CD1c-positive myeloid dendritic cell (primary cell): ENCODE measurements at regions not wholly inside any gene's neighbourhood (a gene's known extent, or its start where the extent isn't known, plus 50 kb on each side); places are given as distances from the start of the nearest gene placed in this dataset.
"Not testable (repeated sequence)": the region's sequence is repeated elsewhere in the genome, so short reads cannot be mapped to it uniquely, and the experiment has no call there.

ENCODE experiments used
- DNase-seq: peaks from one replicate; pipeline ENCODE4 v3.0.0-alpha.2; 2016; ENCODE audit errors: extremely low spot score

DNA sequence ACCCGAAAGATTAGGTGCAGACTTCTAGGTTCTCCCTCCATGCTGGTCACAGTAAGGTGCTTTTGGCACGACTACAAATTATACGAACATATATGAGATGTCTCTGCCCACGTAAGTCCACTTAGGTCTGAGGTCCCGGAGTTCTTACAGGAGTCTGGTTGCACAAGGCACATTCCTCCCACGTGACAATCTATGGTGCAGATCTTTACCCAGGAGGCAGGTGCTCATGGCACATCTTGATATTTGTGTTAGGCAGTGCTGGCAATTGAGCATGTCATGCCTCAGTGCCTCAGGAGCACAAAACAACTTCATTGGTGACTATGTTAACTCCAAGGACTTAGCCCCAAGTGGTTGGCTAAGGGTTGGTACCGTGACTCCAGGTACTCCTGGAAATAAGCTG, 92.0 kb upstream of the AMN1 start:
- no peak for DNase-seq

DNA sequence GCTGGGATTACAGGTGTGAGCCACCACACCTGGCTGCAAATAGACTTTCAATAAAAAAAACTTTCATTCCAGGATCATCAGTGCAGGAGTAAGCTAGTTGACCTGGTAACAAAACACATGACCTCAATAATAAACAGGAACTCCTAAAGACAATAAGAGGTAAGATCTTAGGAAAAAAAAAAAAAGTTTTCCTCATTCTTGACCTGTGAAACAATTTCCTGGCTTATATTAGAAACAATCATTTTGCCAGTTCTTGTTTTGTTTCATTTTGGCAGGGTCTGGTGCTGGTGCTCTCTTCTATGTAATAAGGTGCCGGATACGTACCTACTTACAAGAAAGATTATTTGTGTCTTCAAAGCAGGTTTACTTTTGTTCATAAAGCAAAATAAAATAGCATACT, 90.6 kb upstream of the AMN1 start:
- DNase-seq, result no peak

DNA sequence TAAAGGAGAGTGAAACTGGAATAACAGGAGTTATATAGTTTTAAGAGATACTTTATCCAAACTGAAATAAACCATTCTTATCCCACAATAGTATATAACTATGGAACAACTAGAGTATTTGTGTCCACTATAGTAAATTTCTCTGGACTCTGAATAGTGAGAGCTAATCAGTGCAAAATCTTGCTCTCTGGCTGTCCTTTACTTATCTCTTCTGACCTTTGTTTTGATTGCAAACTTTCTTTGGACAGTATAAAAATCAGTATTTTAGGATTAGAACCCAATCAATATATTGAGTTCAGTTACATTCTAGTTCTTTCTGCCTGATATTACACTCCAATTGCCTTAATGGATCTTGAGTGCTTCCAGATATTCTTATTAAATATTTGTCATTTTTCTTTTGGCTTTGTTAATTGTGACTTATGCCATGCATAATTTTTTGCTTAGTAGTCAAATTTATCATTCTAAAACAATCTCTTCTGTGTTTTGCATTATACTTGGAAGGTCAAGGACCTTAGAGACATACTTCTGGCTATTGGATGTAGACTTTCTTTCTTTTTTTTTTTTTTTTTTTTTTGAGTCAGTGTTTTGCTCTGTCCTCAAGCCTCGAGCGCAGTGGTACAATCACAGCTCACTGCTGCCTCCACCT, 89.9 kb upstream of the AMN1 start:
- DNase-seq, result no peak

DNA sequence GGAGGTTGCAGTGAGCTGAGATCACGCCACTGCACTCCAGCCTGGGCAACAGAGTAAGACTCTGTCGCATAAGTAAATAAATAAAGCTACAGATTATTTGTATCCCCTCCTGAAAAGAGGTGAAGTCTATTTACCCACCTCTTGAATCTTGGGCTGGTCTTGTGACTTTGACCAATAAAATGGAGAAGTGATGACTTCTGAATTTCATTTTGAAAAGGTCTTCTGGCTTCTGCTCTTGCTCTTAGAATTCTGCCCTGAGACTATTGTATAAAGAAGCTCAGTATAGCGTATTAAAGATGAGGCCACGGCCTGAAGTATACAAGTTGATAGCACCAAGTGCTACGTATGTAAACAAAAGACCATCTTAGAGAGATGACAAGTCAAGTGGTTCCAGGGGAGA, 88.3 kb upstream of the AMN1 start:
- peak; percentile 18 for DNase-seq

DNA sequence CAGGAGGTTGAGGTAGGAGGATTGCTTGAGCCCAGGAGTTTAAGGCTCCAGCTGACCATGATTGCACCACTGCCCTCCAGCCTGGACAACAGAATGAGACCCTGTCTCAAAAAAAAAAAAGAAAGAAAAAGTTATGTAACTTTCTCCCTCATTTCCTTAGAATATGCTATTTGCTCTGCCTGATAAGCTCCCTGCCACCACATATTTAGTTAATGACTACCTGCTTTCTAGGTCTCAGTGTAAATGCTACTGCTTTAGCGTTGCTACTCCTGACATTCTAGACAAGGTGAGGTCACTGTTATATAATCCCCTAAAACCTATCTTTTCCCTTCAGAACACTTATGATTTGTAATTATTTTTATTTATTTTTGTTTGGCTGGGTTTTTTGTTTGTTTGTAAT, 86.3 kb upstream of the AMN1 start:
- DNase-seq, result no peak

DNA sequence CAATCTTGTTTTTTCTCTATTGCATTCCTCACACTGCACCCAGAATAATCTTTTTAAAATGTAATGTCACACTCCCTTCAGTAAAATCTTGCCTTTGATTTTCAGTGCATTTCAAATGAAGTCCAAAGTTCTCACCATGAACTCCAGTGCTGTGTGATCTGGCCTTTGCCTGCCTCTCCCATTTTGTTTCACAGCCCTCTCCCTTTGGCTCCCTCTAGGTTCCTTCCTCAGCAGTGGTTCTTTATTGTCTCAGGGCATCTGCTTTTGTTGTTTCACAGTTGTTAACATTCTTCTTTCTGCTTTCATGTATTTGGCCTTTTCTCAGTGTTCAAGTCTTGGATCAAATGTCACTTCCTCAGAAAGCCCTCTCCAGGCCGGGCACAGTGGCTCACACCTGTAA, 84.5 kb upstream of the AMN1 start:
- no peak for DNase-seq

DNA sequence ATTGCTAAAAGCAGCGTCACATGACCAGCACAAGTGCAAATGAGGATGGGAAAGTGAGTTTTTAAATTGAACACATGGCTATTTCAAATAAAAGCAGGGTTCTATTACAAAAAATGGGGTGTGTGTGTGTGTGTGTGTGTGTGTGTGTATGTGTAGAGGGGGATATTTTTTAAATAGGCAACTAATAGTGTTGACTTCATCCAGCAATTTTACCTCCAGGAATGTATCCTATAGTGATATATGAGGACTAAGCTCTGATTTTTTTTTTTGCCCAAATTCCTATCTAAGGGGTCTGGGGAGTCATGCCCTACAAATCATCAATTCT, 78.9 kb upstream of the AMN1 start:
- no peak for DNase-seq

DNA sequence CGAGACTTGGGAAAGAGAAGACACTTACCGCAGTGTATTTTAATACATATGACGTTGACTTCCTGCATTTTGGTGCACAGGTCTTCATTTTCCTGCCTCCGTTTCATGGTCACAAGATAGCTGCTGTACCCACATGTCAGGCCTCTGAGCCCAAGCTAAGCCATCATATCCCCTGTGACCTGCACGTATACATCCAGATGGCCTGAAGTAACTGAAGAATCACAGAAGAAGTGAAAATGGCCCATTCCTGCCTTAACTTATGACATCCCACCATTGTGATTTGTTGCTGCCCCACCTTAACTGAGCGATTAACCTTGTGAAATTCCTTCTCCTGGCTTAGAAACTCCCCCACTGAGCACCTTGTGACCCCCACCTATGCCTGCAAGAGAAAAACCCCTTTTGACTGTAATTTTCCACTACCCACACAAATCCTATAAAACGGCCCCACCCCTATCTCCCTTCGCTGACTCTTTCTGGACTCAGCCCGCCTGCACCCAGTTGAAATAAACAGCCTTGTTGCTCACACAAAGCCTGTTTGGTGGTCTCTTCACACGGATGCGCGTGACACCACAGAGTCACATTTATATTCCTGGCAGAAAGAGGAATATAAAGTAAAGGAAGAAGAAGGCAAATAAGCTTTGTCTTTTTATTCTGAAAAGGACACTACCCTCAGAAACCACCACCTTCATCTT, 78.4 kb upstream of the AMN1 start:
- not testable (repeated sequence) for DNase-seq

DNA sequence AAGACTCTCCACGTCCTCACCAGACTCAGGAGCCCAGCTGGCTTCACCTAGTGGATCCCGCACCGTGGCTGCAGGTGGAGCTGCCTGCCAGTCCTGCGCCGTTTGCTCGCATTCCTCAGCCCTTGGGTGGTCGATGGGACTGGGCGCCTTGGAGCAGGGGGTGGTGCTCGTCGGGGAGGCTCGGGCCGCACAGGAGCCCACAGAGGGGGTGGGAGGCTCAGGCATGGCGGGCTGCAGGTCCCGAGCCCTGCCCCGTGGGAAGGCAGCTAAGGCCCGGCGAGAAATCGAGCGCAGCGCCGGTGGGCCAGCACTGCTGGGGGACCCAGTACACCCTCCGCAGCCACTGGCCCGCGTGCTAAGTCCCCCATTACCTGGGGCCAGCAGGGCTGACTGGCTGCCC, 76.9 kb upstream of the AMN1 start:
- not testable (repeated sequence) for DNase-seq

DNA sequence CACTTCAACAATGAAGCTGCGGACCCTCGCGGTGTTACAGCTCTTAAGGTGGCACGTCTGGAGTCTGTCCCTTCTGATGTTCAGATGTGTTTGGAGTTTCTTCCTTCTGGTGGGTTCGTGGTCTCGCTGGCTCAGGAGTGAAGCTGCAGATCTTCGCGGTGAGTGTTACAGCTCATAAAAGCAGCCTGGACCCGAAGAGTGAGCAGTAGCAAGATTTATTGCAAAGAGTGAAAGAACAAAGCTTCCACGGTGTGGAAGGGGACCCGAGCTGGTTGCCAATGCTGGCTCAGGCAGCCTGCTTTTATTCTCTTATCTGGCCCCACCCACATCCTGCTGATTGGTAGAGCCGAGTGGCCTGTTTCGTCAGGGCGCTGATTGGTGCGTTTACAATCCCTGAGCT, 75.9 kb upstream of the AMN1 start:
- not testable (repeated sequence) for DNase-seq

DNA sequence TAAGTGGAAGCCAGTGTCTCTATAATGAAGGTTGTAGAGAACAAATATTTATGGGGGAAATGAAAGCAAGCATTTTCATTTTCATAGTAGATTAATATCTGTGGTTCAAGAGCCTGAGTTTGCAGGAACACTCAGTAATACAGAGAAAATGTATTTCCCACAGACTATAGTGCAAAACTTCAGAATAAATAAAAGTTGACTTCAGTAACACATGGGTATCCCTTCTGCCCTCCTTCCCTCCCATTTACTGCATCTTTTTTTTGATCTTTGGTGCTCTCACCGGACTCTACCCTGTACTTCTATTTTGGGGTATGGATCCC, 75.3 kb upstream of the AMN1 start:
- no peak for DNase-seq

DNA sequence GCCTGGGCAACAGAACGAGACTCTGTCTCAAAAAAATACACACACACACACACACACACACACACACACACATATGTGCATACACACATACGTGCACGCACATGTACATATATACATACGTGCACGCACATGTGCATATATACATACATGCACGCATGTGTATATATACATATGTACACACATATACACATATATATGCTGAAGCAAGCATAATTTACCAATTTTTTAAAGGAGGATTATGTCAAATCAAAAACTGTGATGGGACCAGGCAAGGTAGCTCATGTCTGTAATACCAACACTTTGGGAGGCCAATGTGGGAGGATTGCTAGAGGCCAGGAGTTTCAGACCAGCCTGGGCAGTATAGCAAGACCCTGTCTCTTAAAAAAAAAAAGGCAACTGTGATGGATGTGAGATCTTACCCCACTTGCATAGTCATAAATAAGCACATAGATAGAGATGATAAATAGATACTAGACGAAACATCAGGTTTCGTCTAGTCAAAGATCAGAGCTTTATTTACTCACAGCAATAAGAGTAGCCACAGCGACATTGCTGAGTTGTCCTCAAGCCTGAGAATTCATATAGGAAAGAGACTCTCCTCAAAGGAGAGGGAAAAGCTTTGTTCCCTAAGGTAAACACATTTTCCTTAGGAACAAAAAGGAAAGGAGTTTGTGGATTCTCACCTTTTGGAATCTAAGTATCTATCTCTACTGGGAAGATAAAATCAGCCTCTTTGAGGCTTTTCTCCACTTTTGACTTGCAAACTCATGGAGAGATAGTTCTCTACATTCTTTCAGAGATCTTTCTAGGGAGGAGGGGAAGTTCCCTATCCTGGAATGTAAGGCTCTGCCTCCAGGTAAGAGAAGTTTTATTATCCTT, 74.7 kb upstream of the AMN1 start:
- DNase-seq, result no peak

DNA sequence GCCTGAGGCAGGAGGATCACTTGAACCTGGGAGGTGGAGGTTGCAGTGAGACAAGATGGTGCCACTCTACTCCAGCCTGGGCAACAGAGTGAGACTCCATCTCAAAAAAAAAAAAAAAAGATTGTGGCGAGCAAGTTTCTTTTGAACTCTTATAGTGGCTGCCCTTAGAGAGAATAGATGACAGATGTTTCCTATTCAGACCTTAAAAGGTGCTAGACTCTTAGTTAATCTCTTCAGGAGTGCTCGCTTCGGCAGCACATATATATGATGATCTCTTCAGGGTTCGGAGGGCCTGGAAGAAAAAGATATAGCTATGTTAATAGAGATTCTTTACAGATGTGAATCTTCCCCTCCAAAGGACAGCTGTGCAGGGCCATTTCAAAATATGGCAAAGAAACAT, 73.1 kb upstream of the AMN1 start:
- no peak for DNase-seq

DNA sequence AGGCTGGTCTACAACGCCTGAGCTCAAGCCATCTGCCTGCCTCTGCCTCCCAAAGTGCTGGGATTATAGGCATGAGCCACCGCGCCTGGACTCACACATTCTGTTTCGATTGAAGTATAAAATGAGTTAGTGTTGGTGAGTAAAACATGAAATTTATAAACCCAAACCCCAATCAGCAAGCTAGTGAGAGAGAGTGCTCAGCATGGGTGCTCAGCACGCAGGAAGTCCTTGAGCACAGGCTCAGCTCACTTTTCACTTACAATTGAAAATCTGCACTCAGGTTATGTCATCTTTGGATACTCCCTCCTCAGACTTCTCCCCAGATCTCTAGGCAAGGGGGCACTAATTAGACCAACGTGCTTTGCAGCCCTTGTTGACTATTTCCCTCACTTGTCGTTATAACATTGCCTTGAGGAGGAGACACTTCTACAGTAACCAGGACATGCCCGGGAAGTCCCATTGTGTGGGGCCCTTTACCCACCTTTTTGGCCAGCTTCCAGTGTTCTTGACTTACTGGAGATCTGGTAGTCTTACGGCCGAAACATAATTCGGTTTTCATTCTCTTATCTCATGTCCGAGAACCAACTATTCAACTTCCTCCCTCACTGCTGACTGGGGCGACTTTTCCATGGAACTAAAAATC, 68.5 kb upstream of the AMN1 start:
- no peak for DNase-seq

DNA sequence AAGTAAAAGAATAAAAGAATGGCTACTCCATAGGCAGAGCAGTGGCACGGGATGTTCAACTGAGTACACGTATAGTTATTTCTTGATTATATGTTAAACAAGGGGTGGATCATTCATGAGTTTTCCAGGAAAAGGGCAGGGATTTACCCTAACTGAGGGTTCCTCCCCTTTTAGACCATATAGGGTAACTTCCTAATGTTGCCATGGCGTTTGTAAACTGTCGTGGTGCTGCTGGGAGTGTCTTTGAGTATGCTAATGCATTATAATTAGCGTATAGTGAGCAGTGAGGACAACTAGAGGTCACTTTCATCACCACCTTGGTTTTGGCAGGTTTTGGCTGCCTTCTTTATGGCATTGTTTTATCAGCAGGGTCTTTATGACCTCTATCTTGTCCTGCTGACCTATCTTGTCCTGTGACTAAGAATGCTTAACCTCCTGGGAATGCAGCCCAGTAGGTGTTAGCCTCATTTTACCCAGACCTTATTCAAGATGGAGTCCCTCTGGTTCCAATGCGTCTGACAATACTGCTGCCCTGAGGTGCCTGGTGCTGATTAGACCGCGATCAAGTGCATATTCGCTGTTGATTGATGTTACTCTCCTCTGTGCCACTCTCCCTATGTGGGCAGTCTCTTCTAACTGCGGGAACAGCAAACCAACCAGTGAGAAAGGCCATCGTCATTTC, 67.6 kb upstream of the AMN1 start:
- no peak for DNase-seq

DNA sequence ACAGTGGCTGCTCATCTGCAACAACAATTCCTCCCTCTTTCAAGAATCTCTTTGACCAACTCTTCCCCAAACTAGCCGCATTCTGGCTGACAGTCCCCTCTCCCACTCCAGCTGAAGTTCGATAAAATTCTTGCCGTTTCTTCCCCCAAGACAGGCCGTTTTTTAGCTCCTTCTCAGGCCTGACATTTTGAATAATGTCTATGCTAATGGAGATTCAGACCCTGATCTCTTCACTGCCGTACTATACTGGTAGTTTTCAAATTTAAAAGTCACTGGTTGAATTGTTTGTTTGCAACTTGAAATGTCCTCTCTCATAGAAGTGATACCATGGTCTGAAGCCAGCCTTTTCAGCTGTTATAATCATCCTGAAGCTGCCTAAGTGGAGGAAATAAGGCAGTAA, 65.9 kb upstream of the AMN1 start:
- no peak for DNase-seq

DNA sequence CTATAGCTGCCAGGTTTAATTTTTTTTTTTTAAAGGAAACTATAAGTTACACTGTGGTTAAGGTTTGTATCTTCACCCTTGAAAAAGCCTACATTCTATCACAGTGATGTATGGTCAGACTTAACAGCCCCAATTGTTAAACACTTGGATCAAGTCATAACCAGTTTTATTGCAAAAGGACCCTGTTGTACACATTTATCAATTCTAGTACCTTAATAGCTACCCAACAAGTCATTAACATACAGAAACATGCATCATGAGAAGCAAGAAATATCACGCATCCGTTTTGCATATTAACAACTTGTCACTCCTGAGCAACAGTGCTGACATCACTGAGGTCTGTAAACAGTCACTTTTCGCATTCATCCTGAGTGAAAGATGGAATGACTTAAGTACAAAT, 62.4 kb upstream of the AMN1 start:
- DNase-seq, result not testable (repeated sequence)

DNA sequence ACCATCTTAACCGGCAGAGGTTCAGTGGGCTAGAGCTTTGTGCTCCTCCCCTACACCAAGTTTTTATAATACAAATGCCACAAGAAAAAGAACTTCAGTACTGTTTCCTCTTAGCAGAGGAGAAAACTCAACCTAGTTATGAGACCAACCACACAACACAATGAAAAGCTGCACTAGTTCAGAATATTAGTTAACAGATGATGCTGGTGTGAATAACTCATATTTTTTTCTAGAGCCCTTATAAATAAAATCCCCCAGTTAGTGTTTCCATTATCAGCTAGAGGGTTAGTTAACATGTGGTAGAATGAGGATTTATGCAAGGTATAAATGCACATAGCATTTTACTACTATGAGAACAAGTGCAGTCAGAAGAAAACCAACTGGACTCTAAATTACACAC, 61.9 kb upstream of the AMN1 start:
- DNase-seq, result no peak

DNA sequence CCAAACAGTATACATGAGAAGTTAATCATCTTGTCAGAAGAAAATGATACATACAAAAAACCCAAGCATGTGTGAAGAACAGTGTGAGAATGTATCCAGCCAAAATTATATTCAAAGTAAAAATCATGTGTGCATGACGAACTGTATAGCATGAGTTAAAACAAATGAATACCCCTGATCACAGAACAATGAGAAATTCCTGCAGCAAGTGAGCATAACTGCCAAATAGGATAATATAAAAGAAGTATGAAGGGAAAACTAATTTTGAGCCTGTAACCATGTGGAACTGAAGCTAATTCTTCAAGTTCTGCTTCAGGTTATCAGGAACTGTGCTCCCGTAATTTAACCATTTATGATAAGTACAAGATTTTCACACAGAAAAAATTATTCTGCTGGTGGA, 56.5 kb upstream of the AMN1 start:
- DNase-seq, result no peak

DNA sequence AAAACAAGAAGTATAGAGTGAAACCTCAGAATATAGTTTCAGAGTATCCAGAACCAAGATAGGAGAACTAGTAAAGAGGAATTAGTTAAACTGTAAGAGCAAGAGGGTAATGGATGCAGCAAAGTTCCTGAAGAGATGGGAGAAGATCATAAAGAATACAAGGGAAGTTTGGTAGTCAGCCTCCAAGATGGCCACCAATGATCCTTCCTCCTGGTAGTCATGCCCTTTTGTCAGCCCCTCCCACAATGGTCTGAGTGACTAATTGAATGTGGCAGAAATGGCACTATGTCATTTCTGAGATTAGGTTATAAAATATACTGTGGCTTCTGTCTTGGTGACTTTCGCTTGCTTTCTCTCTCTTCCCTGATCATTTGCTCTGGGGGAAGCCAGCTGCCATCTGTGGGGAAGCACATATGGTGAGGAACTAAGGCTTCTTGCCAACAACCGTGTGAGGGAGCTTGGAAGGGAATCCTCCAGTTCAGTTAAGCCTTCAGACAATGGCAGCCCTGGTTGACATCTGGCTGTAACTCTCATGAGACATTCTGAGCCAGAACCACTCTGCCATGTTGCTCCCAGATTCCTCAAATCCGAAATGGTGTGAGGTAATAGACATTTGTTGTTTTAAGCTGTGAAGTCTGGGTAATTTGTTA, 55.3 kb upstream of the AMN1 start:
- DNase-seq, result peak; percentile 83

DNA sequence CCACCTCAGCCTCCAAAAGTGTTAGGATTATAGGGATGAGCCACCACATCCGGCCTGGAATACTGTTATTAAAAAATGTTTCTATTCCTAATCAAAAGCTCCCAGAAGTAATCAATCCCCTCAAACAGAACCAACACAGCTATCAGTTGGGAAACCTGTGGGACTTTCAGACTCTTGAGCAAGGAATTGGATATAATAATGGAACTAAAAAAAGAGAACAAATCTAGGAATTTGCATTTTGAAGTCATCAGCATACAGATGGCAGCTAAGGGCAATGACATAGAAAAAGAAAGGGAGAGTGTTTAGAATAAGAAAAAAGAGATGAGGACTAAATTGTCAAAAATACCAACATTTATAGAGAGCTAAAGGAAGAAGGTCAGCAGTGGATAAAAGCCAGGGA, 54.7 kb upstream of the AMN1 start:
- DNase-seq, result no peak
